ENCODE measurements at regions not wholly inside any gene's neighbourhood (a gene's known extent, or its start where the extent isn't known, plus 50 kb on each side); places are given as distances from the start of the nearest gene placed in this dataset.

DNA sequence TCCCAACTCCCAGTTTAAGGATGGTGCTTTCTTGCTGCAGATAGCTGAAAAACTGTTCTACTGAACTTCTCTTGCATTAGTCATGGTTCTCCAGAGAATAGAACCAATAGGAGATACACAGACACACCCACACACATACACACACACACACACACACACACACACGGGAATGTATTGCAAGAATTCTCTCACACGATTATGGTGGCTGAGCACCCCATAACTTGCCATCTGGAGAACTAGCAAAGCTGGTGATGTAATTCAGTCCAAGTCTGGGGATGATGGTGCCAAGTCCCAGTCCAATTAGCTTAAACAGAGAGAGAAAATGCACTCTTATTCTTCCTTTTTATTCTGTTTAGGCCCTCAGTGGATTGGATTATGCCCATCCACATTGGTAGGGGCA lies 643.9 kb downstream of the DIAPH3 start:
- TF ChIP-seq, protein P1, sequence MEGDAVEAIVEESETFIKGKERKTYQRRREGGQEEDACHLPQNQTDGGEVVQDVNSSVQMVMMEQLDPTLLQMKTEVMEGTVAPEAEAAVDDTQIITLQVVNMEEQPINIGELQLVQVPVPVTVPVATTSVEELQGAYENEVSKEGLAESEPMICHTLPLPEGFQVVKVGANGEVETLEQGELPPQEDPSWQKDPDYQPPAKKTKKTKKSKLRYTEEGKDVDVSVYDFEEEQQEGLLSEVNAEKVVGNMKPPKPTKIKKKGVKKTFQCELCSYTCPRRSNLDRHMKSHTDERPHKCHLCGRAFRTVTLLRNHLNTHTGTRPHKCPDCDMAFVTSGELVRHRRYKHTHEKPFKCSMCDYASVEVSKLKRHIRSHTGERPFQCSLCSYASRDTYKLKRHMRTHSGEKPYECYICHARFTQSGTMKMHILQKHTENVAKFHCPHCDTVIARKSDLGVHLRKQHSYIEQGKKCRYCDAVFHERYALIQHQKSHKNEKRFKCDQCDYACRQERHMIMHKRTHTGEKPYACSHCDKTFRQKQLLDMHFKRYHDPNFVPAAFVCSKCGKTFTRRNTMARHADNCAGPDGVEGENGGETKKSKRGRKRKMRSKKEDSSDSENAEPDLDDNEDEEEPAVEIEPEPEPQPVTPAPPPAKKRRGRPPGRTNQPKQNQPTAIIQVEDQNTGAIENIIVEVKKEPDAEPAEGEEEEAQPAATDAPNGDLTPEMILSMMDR (IDR thresholded peaks at IDR 0.05) = no peak
- TF ChIP-seq POLR2A (IDR thresholded peaks at IDR 0.05) = no peak
